Subcutaneous abdominal adipose tissue (tissue), 5 donors: ENCODE measurements at regions not wholly inside any gene's neighbourhood (a gene's known extent, or its start where the extent isn't known, plus 50 kb on each side); places are given as distances from the start of the nearest gene placed in this dataset.

Source experiments
- H3K27ac ChIP-seq: one replicate; pipeline ENCODE4 v1.7.0; 2013; ENCODE audit warnings: low read depth, mild to moderate bottlenecking, inconsistent platforms, low read length, moderate library complexity
- H3K27me3 ChIP-seq, 5 donors: one replicate each; pipeline ENCODE4 v1.7.0; 2013; ENCODE audit warnings: low read length in 5 of 5, inconsistent platforms in 1 of 5; ENCODE audit not compliant: control insufficient read depth in 5 of 5, insufficient read depth in 4 of 5
- H3K36me3 ChIP-seq, 5 donors: one replicate each; pipeline ENCODE4 v1.7.0; 2013; ENCODE audit warnings: low read length in 5 of 5; ENCODE audit not compliant: control insufficient read depth in 5 of 5, insufficient read depth in 5 of 5
- H3K4me1 ChIP-seq, 5 donors: one replicate each; pipeline ENCODE4 v1.7.0; 2013; ENCODE audit warnings: low read length in 5 of 5, mild to moderate bottlenecking in 3 of 5, moderate library complexity in 1 of 5; ENCODE audit not compliant: control insufficient read depth in 5 of 5, insufficient read depth in 5 of 5
- H3K4me3 ChIP-seq, 5 donors: one replicate each; pipeline ENCODE4 v1.7.0; 2013; ENCODE audit warnings: low read length in 5 of 5, low read depth in 1 of 5
- H3K9ac ChIP-seq, 5 donors: one replicate each; pipeline ENCODE4 v1.7.0; 2013; ENCODE audit warnings: low read length in 5 of 5, mild to moderate bottlenecking in 4 of 5, moderate library complexity in 3 of 5
- H3K9me3 ChIP-seq, 5 donors: one replicate each; pipeline ENCODE4 v1.7.0; 2013; ENCODE audit warnings: low read length in 5 of 5; ENCODE audit not compliant: control insufficient read depth in 5 of 5
- donor health status: healthy.
- donor health status: healthy.
- donor health status: healthy.
- donor health status: healthy.
- donor health status: healthy.

GRCh38 chr2:65807942-65808341 lies 375.5 kb upstream of the SPRED2 start:
- Histone ChIP-seq H3K9ac (no peak overlapping the region), H3K4me3 (no peak overlapping the region)

GRCh38 chr2:65804777-65805176 lies 372.4 kb upstream of the SPRED2 start:
- Histone ChIP-seq H3K27me3 (no peaks in the 10 kb centered on the region), H3K4me1 (no peaks in the 10 kb centered on the region), H3K27ac (no peak overlapping the region), H3K9me3 (peaks cover 2 to 9% (median 8%) of the 10 kb centered on the region in 5 donors), H3K4me3 (no peak overlapping the region), H3K36me3 (no peaks in the 10 kb centered on the region), H3K9ac (no peak overlapping the region)

More at GRCh38 chr2:65807942-65808341, 375.5 kb upstream of the SPRED2 start:
- Histone ChIP-seq H3K36me3 (no peaks in the 10 kb centered on the region), H3K27me3 (no peaks in the 10 kb centered on the region), H3K9me3 (peaks cover 2 to 9% (median 8%) of the 10 kb centered on the region in 5 donors), H3K27ac (no peak overlapping the region), H3K4me1 (no peaks in the 10 kb centered on the region)

- H3K36me3 ChIP-seq = no peaks in the 10 kb centered on the region
- no peaks in the 10 kb centered on the region for H3K27me3 ChIP-seq
- peaks cover 0 to 3% (median 2%) of the 10 kb centered on the region in 5 donors for H3K9me3 ChIP-seq
These were observed 370.0 kb upstream of the SPRED2 start for GRCh38 chr2:65802298-65802942.

GRCh38 chr2:65800998-65801397 lies 368.6 kb upstream of the SPRED2 start:
- Histone ChIP-seq H3K27ac (no peak overlapping the region), H3K9me3 (peaks cover 0 to 3% (median 0%) of the 10 kb centered on the region in 5 donors), H3K9ac (no peak overlapping the region)

More at GRCh38 chr2:65802298-65802942, 370.0 kb upstream of the SPRED2 start:
- Histone ChIP-seq H3K9ac (no peak overlapping the region), H3K4me1 (no peaks in the 10 kb centered on the region), H3K4me3 (no peak overlapping the region), H3K27ac (no peak overlapping the region)

GRCh38 chr2:65799141-65799854 lies 366.9 kb upstream of the SPRED2 start:
- H3K9me3 ChIP-seq = peaks cover 0 to under 1% (median 0%) of the 10 kb centered on the region in 5 donors
- peaks cover 0 to 3% (median 0%) of the 10 kb centered on the region in 5 donors for H3K27me3 ChIP-seq
- no peak overlapping the region for H3K4me3 ChIP-seq
- H3K27ac ChIP-seq = no peak overlapping the region
- no peaks in the 10 kb centered on the region for H3K36me3 ChIP-seq
- no peak overlapping the region for H3K9ac ChIP-seq
- H3K4me1 ChIP-seq = no peaks in the 10 kb centered on the region

More at GRCh38 chr2:65800998-65801397, 368.6 kb upstream of the SPRED2 start:
- no peak overlapping the region for H3K4me3 ChIP-seq
- H3K4me1 ChIP-seq = no peaks in the 10 kb centered on the region
- H3K27me3 ChIP-seq = peaks cover 0 to 3% (median 0%) of the 10 kb centered on the region in 5 donors
- no peaks in the 10 kb centered on the region for H3K36me3 ChIP-seq

GRCh38 chr2:65798641-65799040 lies 366.2 kb upstream of the SPRED2 start:
- H3K36me3 ChIP-seq = no peaks in the 10 kb centered on the region
- no peak overlapping the region for H3K4me3 ChIP-seq
- H3K27ac ChIP-seq = no peak overlapping the region
- H3K27me3 ChIP-seq = peaks cover 0 to 3% (median 0%) of the 10 kb centered on the region in 5 donors
- H3K9me3 ChIP-seq = peaks cover 0 to 3% (median 0%) of the 10 kb centered on the region in 5 donors
- no peak overlapping the region for H3K9ac ChIP-seq
- no peaks in the 10 kb centered on the region for H3K4me1 ChIP-seq

- no peak overlapping the region for H3K27ac ChIP-seq
- no peak overlapping the region for H3K9ac ChIP-seq
- H3K4me3 ChIP-seq = no peak overlapping the region
- peaks cover 0 to 3% (median 0%) of the 10 kb centered on the region in 5 donors for H3K27me3 ChIP-seq
- H3K4me1 ChIP-seq = no peaks in the 10 kb centered on the region
- H3K36me3 ChIP-seq = no peaks in the 10 kb centered on the region
- peaks cover 0 to 3% (median 0%) of the 10 kb centered on the region in 5 donors for H3K9me3 ChIP-seq
These were observed 362.6 kb upstream of the SPRED2 start for GRCh38 chr2:65794994-65795393.

- no peak overlapping the region for H3K9ac ChIP-seq
- H3K4me1 ChIP-seq = no peaks in the 10 kb centered on the region
- H3K36me3 ChIP-seq = no peaks in the 10 kb centered on the region
- H3K9me3 ChIP-seq = peaks cover 0 to 3% (median 0%) of the 10 kb centered on the region in 5 donors
- H3K4me3 ChIP-seq = no peak overlapping the region
- no peak overlapping the region for H3K27ac ChIP-seq
- peaks cover 0 to 5% (median 0%) of the 10 kb centered on the region in 5 donors for H3K27me3 ChIP-seq
These were observed 359.1 kb upstream of the SPRED2 start for GRCh38 chr2:65791404-65791975.

- Histone ChIP-seq H3K9ac (no peak overlapping the region), H3K27ac (no peak overlapping the region), H3K9me3 (peaks cover 0 to 3% (median 0%) of the 10 kb centered on the region in 5 donors), H3K27me3 (peaks cover 0 to 5% (median 0%) of the 10 kb centered on the region in 5 donors), H3K4me1 (no peaks in the 10 kb centered on the region), H3K4me3 (no peak overlapping the region), H3K36me3 (no peaks in the 10 kb centered on the region)
These were observed 358.2 kb upstream of the SPRED2 start for GRCh38 chr2:65790676-65790935.
